ENCODE measurements at regions not wholly inside any gene's neighbourhood (a gene's known extent, or its start where the extent isn't known, plus 50 kb on each side); places are given as distances from the start of the nearest gene placed in this dataset.

DNA sequence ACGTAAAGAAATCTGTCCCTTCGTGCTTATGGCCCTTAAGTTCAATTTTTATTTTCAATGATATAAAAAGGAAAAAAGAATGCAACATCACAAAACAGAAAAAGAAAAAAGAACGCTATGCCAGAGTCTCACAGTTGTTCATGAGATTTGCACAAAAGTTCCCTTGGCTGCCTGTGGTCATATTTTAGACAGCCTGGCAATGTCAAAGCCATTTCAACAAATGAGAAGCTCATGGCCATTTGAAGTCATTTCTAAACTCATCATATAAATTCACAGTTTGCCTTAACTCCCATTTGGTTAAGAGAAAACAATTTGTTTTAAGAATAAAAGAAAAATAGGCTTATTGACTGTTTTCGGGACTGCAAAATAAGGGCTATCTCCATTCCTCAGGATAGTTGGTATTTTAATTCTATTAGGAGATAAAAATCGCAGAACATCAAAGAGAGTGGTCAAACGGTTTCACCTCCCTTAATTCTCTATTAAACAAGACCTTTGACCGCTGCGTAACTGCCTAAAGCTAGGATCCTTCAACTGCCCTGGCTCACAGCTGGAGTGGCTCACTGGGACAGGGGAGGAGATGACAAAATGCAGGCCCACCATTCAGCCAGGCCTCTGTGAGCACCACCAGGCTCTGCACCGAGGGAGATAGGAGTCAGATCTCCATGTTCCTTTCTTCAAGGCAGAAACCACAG lies 119.2 kb upstream of the DAAM1 start (continued):
- TF ChIP-seq FOXP4 (CRISPR knock-in tag; IDR thresholded peaks at IDR 0.05), result peak; percentile 62
- no peak for TF ChIP-seq ETV5 (CRISPR knock-in tag; IDR thresholded peaks at IDR 0.05; ENCODE audit: borderline replicate concordance)
- TF ChIP-seq, protein P1, sequence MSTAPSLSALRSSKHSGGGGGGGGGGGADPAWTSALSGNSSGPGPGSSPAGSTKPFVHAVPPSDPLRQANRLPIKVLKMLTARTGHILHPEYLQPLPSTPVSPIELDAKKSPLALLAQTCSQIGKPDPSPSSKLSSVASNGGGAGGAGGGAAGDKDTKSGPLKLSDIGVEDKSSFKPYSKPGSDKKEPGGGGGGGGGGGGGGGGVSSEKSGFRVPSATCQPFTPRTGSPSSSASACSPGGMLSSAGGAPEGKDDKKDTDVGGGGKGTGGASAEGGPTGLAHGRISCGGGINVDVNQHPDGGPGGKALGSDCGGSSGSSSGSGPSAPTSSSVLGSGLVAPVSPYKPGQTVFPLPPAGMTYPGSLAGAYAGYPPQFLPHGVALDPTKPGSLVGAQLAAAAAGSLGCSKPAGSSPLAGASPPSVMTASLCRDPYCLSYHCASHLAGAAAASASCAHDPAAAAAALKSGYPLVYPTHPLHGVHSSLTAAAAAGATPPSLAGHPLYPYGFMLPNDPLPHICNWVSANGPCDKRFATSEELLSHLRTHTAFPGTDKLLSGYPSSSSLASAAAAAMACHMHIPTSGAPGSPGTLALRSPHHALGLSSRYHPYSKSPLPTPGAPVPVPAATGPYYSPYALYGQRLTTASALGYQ (CRISPR knock-in tag; IDR thresholded peaks at IDR 0.05), result peak; percentile 57; the same call in 1 of the 2 replicates
- TF ChIP-seq GABPA (IDR thresholded peaks at IDR 0.05; ENCODE audit: low read depth, low read length), result no peak
- TF ChIP-seq GABPA (CRISPR knock-in tag; IDR thresholded peaks at IDR 0.05; ENCODE audit: low read depth), result no peak
- TF ChIP-seq NCOA1 (CRISPR knock-in tag; IDR thresholded peaks at IDR 0.05), result no peak
- TF ChIP-seq FOSL1 (CRISPR knock-in tag; IDR thresholded peaks at IDR 0.05; ENCODE audit: borderline replicate concordance), result no peak
- TF ChIP-seq PRDM10 (CRISPR knock-in tag; IDR thresholded peaks at IDR 0.05; ENCODE audit: low read depth), result no peak
- TF ChIP-seq ZSCAN22 (CRISPR knock-in tag; IDR thresholded peaks at IDR 0.05), result no peak
- TF ChIP-seq ZNF883 (CRISPR knock-in tag; IDR thresholded peaks at IDR 0.05; ENCODE audit: not compliant biosample characterization), result no peak
- no peak for TF ChIP-seq ZNF256 (CRISPR knock-in tag; conservative IDR thresholded peaks at IDR 0.05)
- no peak for TF ChIP-seq GLI4 (CRISPR knock-in tag; IDR thresholded peaks at IDR 0.05; ENCODE audit: borderline replicate concordance)
- TF ChIP-seq, protein P2, sequence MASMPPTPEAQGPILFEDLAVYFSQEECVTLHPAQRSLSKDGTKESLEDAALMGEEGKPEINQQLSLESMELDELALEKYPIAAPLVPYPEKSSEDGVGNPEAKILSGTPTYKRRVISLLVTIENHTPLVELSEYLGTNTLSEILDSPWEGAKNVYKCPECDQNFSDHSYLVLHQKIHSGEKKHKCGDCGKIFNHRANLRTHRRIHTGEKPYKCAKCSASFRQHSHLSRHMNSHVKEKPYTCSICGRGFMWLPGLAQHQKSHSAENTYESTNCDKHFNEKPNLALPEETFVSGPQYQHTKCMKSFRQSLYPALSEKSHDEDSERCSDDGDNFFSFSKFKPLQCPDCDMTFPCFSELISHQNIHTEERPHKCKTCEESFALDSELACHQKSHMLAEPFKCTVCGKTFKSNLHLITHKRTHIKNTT (CRISPR knock-in tag; IDR thresholded peaks at IDR 0.05), result no peak
- TF ChIP-seq DBP (CRISPR knock-in tag; IDR thresholded peaks at IDR 0.05; ENCODE audit: not compliant biosample characterization), result no peak
- TF ChIP-seq TAF1 (CRISPR knock-in tag; IDR thresholded peaks at IDR 0.05), result no peak
- TF ChIP-seq, protein P3, sequence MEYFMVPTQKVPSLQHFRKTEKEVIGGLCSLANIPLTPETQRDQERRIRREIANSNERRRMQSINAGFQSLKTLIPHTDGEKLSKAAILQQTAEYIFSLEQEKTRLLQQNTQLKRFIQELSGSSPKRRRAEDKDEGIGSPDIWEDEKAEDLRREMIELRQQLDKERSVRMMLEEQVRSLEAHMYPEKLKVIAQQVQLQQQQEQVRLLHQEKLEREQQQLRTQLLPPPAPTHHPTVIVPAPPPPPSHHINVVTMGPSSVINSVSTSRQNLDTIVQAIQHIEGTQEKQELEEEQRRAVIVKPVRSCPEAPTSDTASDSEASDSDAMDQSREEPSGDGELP (IDR thresholded peaks at IDR 0.05; ENCODE audit: borderline replicate concordance, low read depth), result peak; percentile 30; the same call in 1 of the 2 replicates
- TF ChIP-seq ZNF121 (CRISPR knock-in tag; IDR thresholded peaks at IDR 0.05), result no peak
- no peak for TF ChIP-seq ETV6 (CRISPR knock-in tag; conservative IDR thresholded peaks at IDR 0.05)
- TF ChIP-seq, protein P4, sequence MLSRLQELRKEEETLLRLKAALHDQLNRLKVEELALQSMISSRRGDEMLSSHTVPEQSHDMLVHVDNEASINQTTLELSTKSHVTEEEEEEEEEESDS (CRISPR knock-in tag; IDR thresholded peaks at IDR 0.05; ENCODE audit: borderline replicate concordance), result no peak

Data from HepG2 (cell line).